Suppressor macrophage treated with lipopolysaccharide for 1 hour (primary cell): ENCODE measurements at regions not wholly inside any gene's neighbourhood (a gene's known extent, or its start where the extent isn't known, plus 50 kb on each side); places are given as distances from the start of the nearest gene placed in this dataset.
A peak's percentile ranks its signal among the peaks of the same experiment; 100 is the strongest.
"Not testable (repeated sequence)": the region's sequence is repeated elsewhere in the genome, so short reads cannot be mapped to it uniquely, and the experiment has no call there.

Experiments
- DNase-seq, 3 donors: peaks; one replicate each; pipeline ENCODE4 v3.0.0-alpha.2; 2020 to 2022

GRCh38 chr12:24360057-24360456 is 410.6 kb upstream of the SOX5 start:
- no peak for DNase-seq

- no peak for DNase-seq
Measured at GRCh38 chr12:24359418-24359817, 409.9 kb upstream of the SOX5 start.

GRCh38 chr12:24356240-24356804 is 406.9 kb upstream of the SOX5 start:
- no peak for DNase-seq

- no peak for DNase-seq
Measured at GRCh38 chr12:24352363-24352762, 402.9 kb upstream of the SOX5 start.

- DNase-seq: no peak
Measured at GRCh38 chr12:24349051-24349799, 399.8 kb upstream of the SOX5 start.

- not testable (repeated sequence) for DNase-seq
Measured at GRCh38 chr12:24348180-24348579, 398.7 kb upstream of the SOX5 start.

- DNase-seq: no peak
Measured at GRCh38 chr12:24328261-24328660, 378.8 kb upstream of the SOX5 start.

GRCh38 chr12:24325331-24325730 is 375.9 kb upstream of the SOX5 start:
- DNase-seq: no peak

- no peak for DNase-seq
Measured at GRCh38 chr12:24307716-24308335, 358.4 kb upstream of the SOX5 start.

- DNase-seq: no peak
Measured at GRCh38 chr12:24307153-24307552, 357.7 kb upstream of the SOX5 start.

- no peak for DNase-seq
Measured at GRCh38 chr12:24306001-24306400, 356.5 kb upstream of the SOX5 start.

- DNase-seq: no peak
Measured at GRCh38 chr12:24304285-24304684, 354.8 kb upstream of the SOX5 start.

GRCh38 chr12:24302708-24303107 is 353.2 kb upstream of the SOX5 start:
- no peak for DNase-seq

- DNase-seq: no peak
Measured at GRCh38 chr12:24297516-24297915, 348.0 kb upstream of the SOX5 start.

GRCh38 chr12:24293549-24293948 is 344.1 kb upstream of the SOX5 start:
- DNase-seq: no peak

- DNase-seq: no peak
Measured at GRCh38 chr12:24287963-24288362, 338.5 kb upstream of the SOX5 start.

GRCh38 chr12:24285448-24285847 is 336.0 kb upstream of the SOX5 start:
- no peak for DNase-seq

- DNase-seq: no peak
Measured at GRCh38 chr12:24281341-24281740, 331.9 kb upstream of the SOX5 start.

- DNase-seq: no peak
Measured at GRCh38 chr12:24280056-24280842, 330.8 kb upstream of the SOX5 start.

GRCh38 chr12:24278832-24279231 is 329.4 kb upstream of the SOX5 start:
- DNase-seq: no peak

- DNase-seq: no peak
Measured at GRCh38 chr12:24270965-24271364, 321.5 kb upstream of the SOX5 start.

- no peak for DNase-seq
Measured at GRCh38 chr12:24270464-24270863, 321.0 kb upstream of the SOX5 start.

- DNase-seq: peak in 1 of 3 donors; percentile 1
Measured at GRCh38 chr12:24268663-24269186, 319.3 kb upstream of the SOX5 start.
